Retinal pigment epithelial cell (primary cell): ENCODE measurements at regions not wholly inside any gene's neighbourhood (a gene's known extent, or its start where the extent isn't known, plus 50 kb on each side); places are given as distances from the start of the nearest gene placed in this dataset.

Experiments used
- DNase-seq: peaks from one replicate; pipeline ENCODE4 v3.0.0-alpha.2; 2010; ENCODE audit warnings: low read depth
- H3K4me3 ChIP-seq: 2 replicates; pipeline ENCODE4 v1.5.1; 2011; ENCODE audit warnings: mild to moderate bottlenecking, low read length, control low read depth, moderate library complexity
- TF ChIP-seq, protein P1 (sequence below): conservative IDR thresholded peaks from 2 replicates; pipeline ENCODE4 v1.5.1; 2011; ENCODE audit warnings: low read depth, low read length, control low read depth, inconsistent platforms

DNA sequence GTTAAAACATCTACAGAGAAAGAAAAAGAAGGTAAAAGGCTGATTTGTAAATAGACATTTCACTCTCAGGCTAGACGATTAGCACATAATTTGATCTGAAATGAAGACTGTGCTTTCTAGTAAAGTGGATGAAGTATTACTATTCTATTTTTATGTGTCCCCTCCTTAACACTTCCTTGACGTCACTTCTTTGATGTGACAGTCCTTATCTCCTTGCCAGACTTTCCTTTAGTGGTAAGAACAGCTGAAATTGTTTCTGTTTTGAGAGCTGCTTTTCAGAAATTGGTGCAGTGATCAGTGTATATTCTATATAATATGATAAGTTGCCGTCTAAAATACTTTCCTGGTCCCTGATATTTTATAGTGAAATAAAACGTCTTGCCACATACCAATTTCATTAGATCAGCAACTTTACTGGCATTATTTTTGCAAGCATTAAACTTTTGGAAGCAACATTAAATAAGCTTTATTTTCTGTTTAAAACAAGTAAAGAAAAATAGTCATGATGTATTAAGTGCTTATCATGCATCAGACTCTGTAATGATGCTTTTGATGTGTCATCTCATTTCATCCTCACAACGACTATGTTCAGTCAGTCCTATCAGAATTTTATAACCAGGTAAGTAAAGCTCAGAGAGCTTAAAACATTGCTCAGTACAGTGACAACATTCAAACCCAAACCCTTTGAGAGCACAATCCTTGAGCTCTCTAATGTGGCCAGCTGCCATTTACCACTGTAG lies 210.3 kb upstream of the PCDH9 start:
- no peak overlapping the region for H3K4me3 ChIP-seq
- DNase-seq, result no peak
- TF ChIP-seq, protein P1, sequence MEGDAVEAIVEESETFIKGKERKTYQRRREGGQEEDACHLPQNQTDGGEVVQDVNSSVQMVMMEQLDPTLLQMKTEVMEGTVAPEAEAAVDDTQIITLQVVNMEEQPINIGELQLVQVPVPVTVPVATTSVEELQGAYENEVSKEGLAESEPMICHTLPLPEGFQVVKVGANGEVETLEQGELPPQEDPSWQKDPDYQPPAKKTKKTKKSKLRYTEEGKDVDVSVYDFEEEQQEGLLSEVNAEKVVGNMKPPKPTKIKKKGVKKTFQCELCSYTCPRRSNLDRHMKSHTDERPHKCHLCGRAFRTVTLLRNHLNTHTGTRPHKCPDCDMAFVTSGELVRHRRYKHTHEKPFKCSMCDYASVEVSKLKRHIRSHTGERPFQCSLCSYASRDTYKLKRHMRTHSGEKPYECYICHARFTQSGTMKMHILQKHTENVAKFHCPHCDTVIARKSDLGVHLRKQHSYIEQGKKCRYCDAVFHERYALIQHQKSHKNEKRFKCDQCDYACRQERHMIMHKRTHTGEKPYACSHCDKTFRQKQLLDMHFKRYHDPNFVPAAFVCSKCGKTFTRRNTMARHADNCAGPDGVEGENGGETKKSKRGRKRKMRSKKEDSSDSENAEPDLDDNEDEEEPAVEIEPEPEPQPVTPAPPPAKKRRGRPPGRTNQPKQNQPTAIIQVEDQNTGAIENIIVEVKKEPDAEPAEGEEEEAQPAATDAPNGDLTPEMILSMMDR, result no peak

DNA sequence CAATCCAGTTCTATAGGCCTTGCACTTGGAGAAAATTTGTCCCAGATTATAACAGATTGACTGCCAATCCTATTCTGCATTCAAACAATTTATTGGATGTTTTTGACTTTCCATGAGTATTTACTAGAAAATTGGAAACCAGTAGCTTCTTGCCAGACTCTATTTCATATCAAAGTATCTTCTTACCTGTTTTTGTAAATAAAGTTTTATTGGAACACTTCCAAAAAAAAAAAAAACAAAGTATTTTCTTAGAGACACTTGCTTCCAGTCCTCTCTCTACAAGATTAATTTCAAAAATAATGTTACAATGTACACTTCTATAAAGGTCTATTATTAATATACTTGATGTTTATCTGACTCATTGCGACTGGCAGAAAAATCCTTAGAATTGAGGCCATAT lies 209.2 kb upstream of the PCDH9 start:
- no peak overlapping the region for H3K4me3 ChIP-seq
- TF ChIP-seq, protein P1, result no peak
- DNase-seq, result no peak

DNA sequence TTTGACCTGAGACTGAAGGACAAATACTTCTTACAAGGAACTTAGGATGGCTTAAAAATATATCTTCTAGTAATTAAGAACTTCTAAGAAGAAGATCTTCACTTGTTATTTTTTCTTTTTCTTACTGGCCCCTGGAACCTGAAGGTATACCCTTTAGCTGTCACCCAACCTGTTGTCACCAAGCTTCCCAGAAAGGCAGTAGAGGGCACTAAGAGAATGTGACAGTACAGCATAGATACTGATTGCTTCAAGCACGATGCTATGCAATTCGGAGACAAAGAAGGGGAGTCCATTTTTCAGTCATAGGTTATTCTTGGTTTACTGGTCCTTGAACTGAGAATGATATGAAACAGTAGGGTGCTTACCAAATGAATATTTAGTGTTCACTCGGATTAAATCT lies 208.3 kb upstream of the PCDH9 start:
- DNase-seq, result no peak
- H3K4me3 ChIP-seq, result no peak overlapping the region
- TF ChIP-seq, protein P1, result no peak

DNA sequence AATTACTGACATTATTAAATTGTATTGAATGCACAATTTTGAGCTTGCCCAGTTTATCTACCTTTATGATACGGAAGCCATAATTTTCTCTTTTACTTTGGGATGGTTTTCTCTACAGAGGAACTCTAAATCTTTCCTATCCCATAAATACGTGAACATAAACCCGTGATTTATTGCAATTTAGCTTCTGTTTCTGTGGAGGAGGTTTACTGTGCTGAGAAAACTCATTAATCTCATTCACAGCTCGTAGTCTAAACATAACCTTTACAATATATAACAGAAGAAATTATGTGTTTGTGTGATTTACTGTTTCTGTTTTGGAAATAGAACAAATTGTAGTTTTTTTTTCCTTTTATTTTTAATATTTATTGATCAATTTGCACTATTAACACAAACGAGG lies 207.1 kb upstream of the PCDH9 start:
- H3K4me3 ChIP-seq, result no peak overlapping the region
- TF ChIP-seq, protein P1, result no peak
- no peak for DNase-seq

DNA sequence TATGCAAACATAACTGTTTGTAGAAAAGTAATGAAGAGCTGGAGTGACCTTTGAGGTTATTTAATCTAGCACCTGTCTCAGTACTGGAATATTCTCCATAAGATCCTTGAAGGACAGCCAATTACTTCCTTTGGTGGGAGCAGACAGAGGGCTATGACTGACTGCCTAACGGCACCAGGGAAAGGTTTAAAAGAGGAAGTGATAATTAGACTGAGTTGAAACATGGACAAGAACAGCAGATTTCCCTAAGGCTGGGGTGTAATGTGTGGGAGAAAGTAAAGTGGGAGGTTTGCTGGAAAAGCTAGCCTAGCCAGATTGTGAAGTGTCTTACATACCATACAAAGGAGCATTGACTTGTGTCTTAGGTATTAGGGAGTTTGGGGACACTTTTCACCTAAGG lies 191.3 kb upstream of the PCDH9 start:
- no peak overlapping the region for H3K4me3 ChIP-seq
- no peak for DNase-seq
- TF ChIP-seq, protein P1, result no peak

DNA sequence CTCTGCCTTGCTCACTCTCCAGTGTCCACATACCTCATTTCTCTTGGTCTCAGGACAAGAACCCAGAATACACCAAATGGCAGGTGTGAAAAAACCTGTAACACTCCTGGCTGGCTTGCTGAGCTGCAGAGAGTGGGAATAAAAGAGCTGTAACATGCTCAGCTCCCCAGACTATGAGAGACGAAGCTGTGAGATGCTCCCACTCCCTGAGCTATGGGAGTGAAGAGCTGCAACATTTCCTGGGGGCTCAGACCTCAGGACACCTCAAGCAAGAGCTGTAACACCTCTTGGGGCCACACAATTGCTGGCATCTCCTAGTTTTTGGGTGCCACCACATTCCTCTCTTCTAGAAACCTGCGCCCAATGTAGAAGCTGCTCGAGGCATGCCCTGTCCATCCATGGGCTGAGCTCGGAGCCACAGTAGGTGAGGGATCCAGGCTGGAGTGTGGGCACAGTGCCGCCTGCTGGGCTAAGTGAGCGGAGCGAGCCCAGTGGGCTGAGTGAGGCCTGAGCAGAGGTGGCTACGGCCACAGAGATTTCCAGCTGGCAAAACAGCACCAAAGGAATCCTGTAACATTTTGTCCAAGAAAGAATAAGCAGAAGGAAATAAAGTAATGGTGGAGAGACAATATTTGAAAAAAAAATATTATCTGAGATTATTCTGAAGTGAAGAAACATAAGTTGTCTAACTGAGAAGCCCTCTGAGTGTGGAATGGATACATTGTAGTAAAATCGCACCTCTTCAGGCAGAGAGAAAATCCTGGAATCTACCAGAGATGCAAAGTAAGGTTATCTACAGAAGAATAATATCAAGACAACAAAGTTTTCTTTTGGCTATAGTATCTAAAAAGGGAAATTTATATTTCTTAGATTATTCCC lies 186.2 kb upstream of the PCDH9 start:
- no peak for DNase-seq
- TF ChIP-seq, protein P1, result peak; percentile 69
- no peak overlapping the region for H3K4me3 ChIP-seq
